Medulla oblongata (tissue), 1 donor: ENCODE measurements at regions not wholly inside any gene's neighbourhood (a gene's known extent, or its start where the extent isn't known, plus 50 kb on each side); places are given as distances from the start of the nearest gene placed in this dataset.
"Not testable (repeated sequence)": the region's sequence is repeated elsewhere in the genome, so short reads cannot be mapped to it uniquely, and the experiment has no call there.

Source experiments
- DNase-seq: peaks from one replicate; pipeline ENCODE4 v3.0.0-alpha.2; 2015; ENCODE audit errors: extremely low spot score

DNA sequence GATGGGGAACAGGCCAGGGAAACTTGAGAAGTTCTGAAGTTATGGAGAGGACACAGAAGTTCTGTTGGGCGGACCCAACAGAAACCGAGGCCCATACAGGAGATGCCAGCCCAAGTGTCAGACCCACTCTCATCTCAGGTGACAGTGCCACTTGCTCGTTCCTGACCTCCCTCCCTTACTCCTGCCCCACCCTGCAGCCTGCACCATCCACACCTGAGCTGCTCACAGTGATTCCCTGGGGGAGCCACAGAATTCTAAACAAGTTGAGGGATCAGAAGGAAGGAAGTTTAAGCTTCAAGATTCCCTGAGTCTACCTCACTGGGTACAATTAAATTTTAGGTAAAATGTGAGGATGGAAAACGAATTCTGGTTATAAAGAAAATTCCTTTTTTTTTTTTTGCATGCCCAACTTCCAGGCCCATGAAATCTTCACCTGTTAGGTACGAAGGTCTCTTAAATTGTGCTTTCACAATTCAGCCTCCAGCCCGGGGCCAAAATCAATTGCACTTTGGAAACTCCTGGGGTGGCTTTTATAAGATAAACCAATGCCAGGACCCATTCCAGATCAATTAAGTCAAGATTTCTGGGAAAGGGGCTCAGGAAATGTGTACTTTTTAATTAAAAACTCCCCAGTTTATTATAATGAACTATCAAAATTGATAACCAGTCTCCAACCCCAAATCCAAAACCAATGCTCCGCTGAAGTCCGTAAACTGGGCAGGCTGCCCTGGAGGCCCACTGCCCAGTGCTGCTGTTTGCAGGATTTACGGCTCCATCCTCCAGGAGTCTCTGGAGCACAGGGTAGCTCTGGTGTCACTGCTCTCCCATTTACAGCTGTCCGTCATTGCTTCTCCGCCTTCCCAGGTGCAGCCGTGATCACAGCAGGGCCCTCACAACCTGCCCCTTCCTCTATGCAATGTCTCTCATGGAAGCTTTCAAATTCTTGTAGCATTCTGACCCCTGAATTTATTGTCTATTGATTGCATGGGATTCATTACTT is 643.5 kb downstream of the UQCRFS1 start:
- DNase-seq = no peak

- no peak for DNase-seq
Observed at GRCh38 chr19:28567834-28568233, 645.1 kb downstream of the UQCRFS1 start.

- no peak for DNase-seq
Observed at GRCh38 chr19:28563964-28564921, 648.7 kb downstream of the UQCRFS1 start.

GRCh38 chr19:28560786-28561185 is 652.2 kb downstream of the UQCRFS1 start:
- no peak for DNase-seq

DNA sequence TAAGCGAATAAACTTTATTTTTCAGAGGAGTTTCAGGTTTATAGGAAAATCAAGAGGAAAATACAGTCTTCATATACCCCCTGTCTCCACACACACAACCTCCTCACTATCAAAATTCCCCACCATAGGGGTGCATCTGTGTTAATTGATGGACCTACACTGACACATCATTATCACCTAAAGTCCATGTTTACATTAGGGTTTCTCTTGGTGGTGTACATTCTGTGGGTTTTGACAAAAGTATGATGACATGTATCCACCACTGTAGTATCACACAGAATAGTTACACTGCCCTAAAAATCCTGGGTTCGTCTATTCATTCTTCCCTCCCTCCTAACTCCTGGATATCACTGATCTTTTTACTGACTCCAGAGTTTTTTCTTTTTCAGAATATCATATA is 654.2 kb downstream of the UQCRFS1 start:
- no peak for DNase-seq

GRCh38 chr19:28556371-28556770 is 656.6 kb downstream of the UQCRFS1 start:
- DNase-seq = no peak

GRCh38 chr19:28555317-28555716 is 657.6 kb downstream of the UQCRFS1 start:
- no peak for DNase-seq

- DNase-seq = no peak
Observed at GRCh38 chr19:28554321-28555091, 658.4 kb downstream of the UQCRFS1 start.

DNA sequence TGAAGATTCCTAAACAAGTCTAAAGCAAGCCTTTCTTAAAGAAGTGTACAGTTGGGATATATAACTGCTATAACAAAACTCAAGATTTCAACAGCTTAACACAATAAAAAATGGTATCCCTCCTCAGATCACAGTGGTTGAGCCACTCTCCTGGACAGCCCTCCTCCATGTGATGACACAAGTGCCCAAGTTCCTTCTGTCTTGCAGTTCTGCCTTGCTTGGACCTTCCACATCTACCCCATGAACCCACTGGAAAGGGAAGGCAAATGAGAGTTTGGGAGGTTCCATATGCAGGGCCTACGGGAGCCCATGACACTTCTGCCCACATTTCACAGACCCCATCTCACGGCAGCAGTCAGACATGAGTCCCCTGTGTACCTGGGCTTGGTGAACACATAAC is 659.2 kb downstream of the UQCRFS1 start:
- no peak for DNase-seq

DNA sequence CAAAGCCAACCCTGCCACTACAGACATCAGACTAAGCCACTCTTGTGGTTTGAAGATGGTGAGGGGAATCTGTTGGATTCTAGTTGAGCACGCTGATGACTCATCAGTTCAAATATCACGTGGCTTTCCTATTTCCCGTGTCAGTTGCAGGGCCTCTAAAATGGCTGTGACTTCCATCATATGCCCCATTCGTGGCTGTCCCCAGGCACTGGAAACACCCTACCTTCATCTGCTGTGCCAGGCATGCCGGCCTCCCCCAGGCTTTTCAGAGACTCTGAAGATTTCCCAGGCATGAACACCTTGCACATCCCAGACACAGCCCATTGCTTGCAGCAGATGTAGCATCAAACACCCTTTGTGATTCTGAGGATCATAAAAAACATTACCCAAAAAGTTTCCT is 659.9 kb downstream of the UQCRFS1 start:
- no peak for DNase-seq

GRCh38 chr19:28549680-28550277 is 663.2 kb downstream of the UQCRFS1 start:
- no peak for DNase-seq

GRCh38 chr19:28546148-28546685 is 666.7 kb downstream of the UQCRFS1 start:
- no peak for DNase-seq

DNA sequence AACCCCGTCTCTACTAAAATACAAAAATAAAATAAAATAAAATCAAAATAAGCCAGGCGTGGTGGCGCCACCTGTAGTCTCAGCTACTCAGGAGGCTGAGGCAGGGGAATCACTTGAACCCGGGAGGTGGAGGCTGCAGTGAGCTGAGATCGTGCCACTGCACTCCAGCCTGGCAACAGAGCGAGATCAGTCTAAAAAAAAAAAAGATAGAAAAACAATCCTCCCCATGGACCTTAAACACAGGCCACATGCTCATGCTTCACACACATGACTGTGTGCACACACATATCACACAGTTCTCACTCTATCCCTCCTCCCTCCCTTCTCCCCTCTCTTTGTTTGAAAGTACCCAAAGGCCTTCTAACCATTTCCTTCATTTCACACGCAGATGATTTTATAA is 667.6 kb downstream of the UQCRFS1 start:
- not testable (repeated sequence) for DNase-seq

DNA sequence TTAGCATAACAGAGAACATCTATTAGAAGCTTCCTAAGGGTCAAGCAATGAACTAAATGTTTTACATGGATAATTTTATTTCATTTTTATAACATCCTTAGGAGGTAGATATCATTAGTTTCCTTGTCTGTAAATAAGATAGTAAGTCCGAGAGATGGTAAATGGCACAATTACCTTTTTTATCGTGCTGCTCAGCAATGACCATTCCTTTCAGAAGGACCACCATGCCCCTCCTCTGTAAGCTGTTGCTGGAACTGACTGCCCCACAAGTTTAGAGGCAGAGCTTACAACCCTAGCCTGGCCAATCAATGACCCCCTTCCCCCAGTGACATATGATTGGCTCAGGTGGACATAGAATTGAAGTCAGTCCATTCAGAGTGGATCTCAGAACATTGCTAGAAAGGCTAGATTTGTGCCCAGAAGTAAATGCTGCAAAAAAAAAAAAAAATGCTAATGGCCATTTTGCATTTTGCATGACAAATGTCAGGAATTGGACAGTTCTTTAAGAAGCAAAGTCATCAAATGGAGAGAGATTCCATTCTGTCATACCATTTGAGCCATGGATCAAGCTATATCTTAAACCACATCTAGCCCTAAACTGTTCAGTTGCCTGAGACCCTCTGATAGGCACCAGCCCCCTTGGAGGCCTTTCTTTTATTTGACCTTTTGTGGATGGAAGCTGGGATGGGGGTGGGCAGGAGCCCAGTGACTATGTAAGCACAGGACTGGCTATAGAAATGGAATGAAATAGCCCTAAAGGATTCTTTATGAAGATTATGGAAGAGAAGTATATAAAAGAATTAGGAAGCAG is 668.3 kb downstream of the UQCRFS1 start:
- no peak for DNase-seq

- DNase-seq = no peak
Observed at GRCh38 chr19:28543244-28543776, 669.6 kb downstream of the UQCRFS1 start.

- DNase-seq = no peak
Observed at GRCh38 chr19:28542394-28543243, 670.3 kb downstream of the UQCRFS1 start.

GRCh38 chr19:28541602-28542393 is 671.2 kb downstream of the UQCRFS1 start:
- DNase-seq = no peak

- DNase-seq = no peak
Observed at GRCh38 chr19:28541029-28541428, 671.9 kb downstream of the UQCRFS1 start.
